IMR-90 (cell line): ENCODE measurements at regions not wholly inside any gene's neighbourhood (a gene's known extent, or its start where the extent isn't known, plus 50 kb on each side); places are given as distances from the start of the nearest gene placed in this dataset.

Experiments used
- BHLHE40 ChIP-seq: fragments of 150-350 bp; IDR thresholded peaks from 2 replicates; pipeline ENCODE4 v1.6.1; 2016; ENCODE audit warnings: mild to moderate bottlenecking, low read depth, low read length
- CHD1 ChIP-seq: IDR thresholded peaks from 2 replicates; pipeline ENCODE4 v1.6.1; 2012; ENCODE audit warnings: low read depth, low read length, improper control_type of control experiment
- CTCF ChIP-seq: conservative IDR thresholded peaks from 2 replicates; pipeline ENCODE4 v1.5.1; 2012; ENCODE audit warnings: mild to moderate bottlenecking, low read depth, low read length, improper control_type of control experiment
- MAFK ChIP-seq: IDR thresholded peaks from 2 replicates; pipeline ENCODE4 v1.6.1; 2012; ENCODE audit warnings: low read depth, low read length, improper control_type of control experiment
- POLR2A ChIP-seq: IDR thresholded peaks from 2 replicates; pipeline ENCODE4 v1.6.1; 2012; ENCODE audit warnings: mild to moderate bottlenecking, low read depth, low read length
- USF2 ChIP-seq: fragments of 150-350 bp; IDR thresholded peaks from 2 replicates; pipeline ENCODE4 v1.6.1; 2017; ENCODE audit warnings: mild to moderate bottlenecking, antibody characterized with exemption, low read length, low read depth

- no peak for TF ChIP-seq CTCF
- TF ChIP-seq USF2, result no peak
- no peak for TF ChIP-seq POLR2A
- no peak for TF ChIP-seq BHLHE40
- TF ChIP-seq CHD1, result no peak
- TF ChIP-seq MAFK, result no peak
Observed at GRCh38 chr10:55274367-55274766, 473.3 kb upstream of the PCDH15 start.
